Spleen (tissue), 7 donors: ENCODE measurements at regions not wholly inside any gene's neighbourhood (a gene's known extent, or its start where the extent isn't known, plus 50 kb on each side); places are given as distances from the start of the nearest gene placed in this dataset.

ENCODE experiments used
- CTCF ChIP-seq, 11 experiments: fragments of 200-600 bp in 7 of 11; fragments of 450-650 bp in 4 of 11; sonication (generic) in 4 of 11; IDR thresholded peaks in 8 of 11; conservative IDR thresholded peaks in 3 of 11; 1 replicate in 7 of 11; 2 replicates in 4 of 11; pipeline versions ENCODE4 v1.4.0 to v1.8.0; 2016 to 2021; ENCODE audit warnings: antibody characterized with exemption in 11 of 11, inconsistent platforms in 4 of 11, mild to moderate bottlenecking in 1 of 11
- POLR2AphosphoS5 ChIP-seq, 3 donors: sonication (generic); formaldehyde crosslinking; IDR thresholded peaks; one replicate each; pipeline ENCODE4 v1.5.1; 2017; ENCODE audit warnings: antibody characterized with exemption in 3 of 3
- donor health status: DM: no; HTN: no; CAD: no; lungs with moderate emphysema.
- donor health status: DM: no; HTN: no; CAD: no.
- donor health status: DM: no; HTN: no; CAD: no.

- TF ChIP-seq CTCF (IDR thresholded peaks at IDR 0.05 in 8 of 11, conservative IDR thresholded peaks at IDR 0.05 in 3 of 11) (no peak), POLR2AphosphoS5 (IDR thresholded peaks at IDR 0.05) (no peak)
Measured at GRCh38 chr13:71274923-71275608, 591.9 kb downstream of the DACH1 start.
